Mucosa of descending colon (tissue), 3 donors: ENCODE measurements at regions not wholly inside any gene's neighbourhood (a gene's known extent, or its start where the extent isn't known, plus 50 kb on each side); places are given as distances from the start of the nearest gene placed in this dataset.
"Not testable (repeated sequence)": the region's sequence is repeated elsewhere in the genome, so short reads cannot be mapped to it uniquely, and the experiment has no call there.

Source experiments
- ATAC-seq: fragments of 200-7000 bp; cut with Tn5 transposase; one replicate; pipeline ENCODE4 v1.9.1; 2020; ENCODE audit warnings: mild to moderate bottlenecking, moderate library complexity
- DNase-seq, 3 donors: peaks; one replicate each; pipeline ENCODE4 v3.0.0-alpha.2; 2020
- H3K36me3 ChIP-seq: fragments of 200-600 bp; one replicate; pipeline ENCODE4 v1.8.0; 2021; ENCODE audit warnings: low read depth, mild to moderate bottlenecking
- H3K4me1 ChIP-seq: fragments of 200-600 bp; one replicate; pipeline ENCODE4 v1.8.0; 2021; ENCODE audit warnings: low read depth, mild to moderate bottlenecking
- H3K4me3 ChIP-seq: fragments of 200-600 bp; one replicate; pipeline ENCODE4 v1.8.0; 2021; ENCODE audit warnings: mild to moderate bottlenecking
- H3K9me3 ChIP-seq: fragments of 200-600 bp; one replicate; pipeline ENCODE4 v1.8.0; 2021; ENCODE audit warnings: mild to moderate bottlenecking
- CTCF ChIP-seq: fragments of 200-600 bp; IDR thresholded peaks from one replicate; pipeline ENCODE4 v1.8.0; 2022; ENCODE audit warnings: antibody characterized with exemption, mild to moderate bottlenecking
- intact Hi-C, 2 donors: fragments of 100-400 bp; cut with DNase I in 1 of 2; cut with micrococcal nuclease in 1 of 2; formaldehyde crosslinking; loops; one replicate each; pipeline versions ENCODE4 v1.11.0 to v1.11.1; 2022; cut with DNase I, micrococcal nuclease
- donor health status: DM: no; HTN: no; CAD: no; lungs with moderate emphysema.
- donor health status: DM: no; HTN: no; CAD: no.
- donor health status: DM: no; HTN: yes; CAD: no.

GRCh38 chr5:118295045-118295444, 693.3 kb downstream of the DTWD2 start:
- no peaks in the 10 kb centered on the region for H3K36me3 ChIP-seq
- no peak for TF ChIP-seq CTCF
- intact Hi-C loops, result no loop called here
- H3K9me3 ChIP-seq, result no peaks in the 10 kb centered on the region
- ATAC-seq (no peak), DNase-seq (no peak)
- no peaks in the 10 kb centered on the region for H3K4me1 ChIP-seq
- no peak overlapping the region for H3K4me3 ChIP-seq

- H3K4me1 ChIP-seq, result no peaks in the 10 kb centered on the region
- ATAC-seq, result no peak
- no peak overlapping the region for H3K4me3 ChIP-seq
- no peak for TF ChIP-seq CTCF
- no peaks in the 10 kb centered on the region for H3K9me3 ChIP-seq
- intact Hi-C loops, result no loop called here
- DNase-seq, result no peak
- no peaks in the 10 kb centered on the region for H3K36me3 ChIP-seq
Measured at GRCh38 chr5:118293378-118293777, 695.0 kb downstream of the DTWD2 start.

GRCh38 chr5:118290204-118290603, 698.1 kb downstream of the DTWD2 start:
- Histone ChIP-seq H3K4me1 (no peaks in the 10 kb centered on the region), H3K9me3 (no peaks in the 10 kb centered on the region), H3K36me3 (no peaks in the 10 kb centered on the region), H3K4me3 (no peak overlapping the region)
- intact Hi-C loops, result no loop called here
- no peak for TF ChIP-seq CTCF
- no peak for ATAC-seq
- DNase-seq, result no peak

GRCh38 chr5:118284230-118284629, 704.1 kb downstream of the DTWD2 start:
- intact Hi-C loops, DNase-seq: not testable (repeated sequence)

GRCh38 chr5:118282480-118283038, 705.8 kb downstream of the DTWD2 start:
- peak in 1 of 3 donors; percentile 24 for DNase-seq
- H3K9me3 ChIP-seq, H3K36me3 ChIP-seq, intact Hi-C loops, H3K4me3 ChIP-seq, H3K4me1 ChIP-seq, ATAC-seq: not testable (repeated sequence)

More at GRCh38 chr5:118284230-118284629, 704.1 kb downstream of the DTWD2 start:
- not testable (repeated sequence) for H3K36me3 ChIP-seq, H3K4me3 ChIP-seq, H3K9me3 ChIP-seq, H3K4me1 ChIP-seq, ATAC-seq

GRCh38 chr5:118279540-118280294, 708.6 kb downstream of the DTWD2 start:
- intact Hi-C loops, result no loop called here
- DNase-seq (no peak), ATAC-seq (no peak)
- no peak for TF ChIP-seq CTCF
- no peaks in the 10 kb centered on the region for H3K4me1 ChIP-seq
- no peaks in the 10 kb centered on the region for H3K9me3 ChIP-seq
- no peak overlapping the region for H3K4me3 ChIP-seq
- no peaks in the 10 kb centered on the region for H3K36me3 ChIP-seq
